ENCODE measurements at regions not wholly inside any gene's neighbourhood (a gene's known extent, or its start where the extent isn't known, plus 50 kb on each side); places are given as distances from the start of the nearest gene placed in this dataset.

- no peak for TF ChIP-seq CTCF (IDR thresholded peaks at IDR 0.05)
- TF ChIP-seq POLR2A (IDR thresholded peaks at IDR 0.05): no peak
Measured at GRCh38 chr2:134144081-134144596, 109.7 kb upstream of the MGAT5 start.
